Pons (tissue), 1 donor: ENCODE measurements at regions not wholly inside any gene's neighbourhood (a gene's known extent, or its start where the extent isn't known, plus 50 kb on each side); places are given as distances from the start of the nearest gene placed in this dataset.
"Not testable (repeated sequence)": the region's sequence is repeated elsewhere in the genome, so short reads cannot be mapped to it uniquely, and the experiment has no call there.

Source experiments
- DNase-seq: peaks from one replicate; pipeline ENCODE4 v3.0.0-alpha.2; 2016; ENCODE audit warnings: low spot score

DNA sequence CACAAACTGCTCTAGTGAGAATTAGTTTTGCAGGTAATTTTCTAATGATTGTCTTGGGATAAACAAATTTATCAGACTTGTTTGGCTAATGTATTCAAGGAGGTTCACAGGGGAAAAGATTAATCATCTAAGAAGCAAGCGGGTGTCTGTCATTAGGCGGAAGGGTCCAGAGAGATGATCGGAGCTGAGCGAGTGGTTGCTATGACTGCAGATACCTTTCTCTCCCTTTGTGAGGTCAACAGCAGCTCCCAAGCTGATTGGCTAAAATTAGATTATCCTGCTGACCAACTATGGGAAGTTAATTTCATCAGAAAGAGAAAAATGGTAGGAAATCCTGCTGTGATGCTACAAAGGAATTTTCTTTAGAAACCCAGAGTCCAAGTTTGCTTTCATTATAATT lies 276.0 kb downstream of the SOX2 start:
- DNase-seq: no peak

DNA sequence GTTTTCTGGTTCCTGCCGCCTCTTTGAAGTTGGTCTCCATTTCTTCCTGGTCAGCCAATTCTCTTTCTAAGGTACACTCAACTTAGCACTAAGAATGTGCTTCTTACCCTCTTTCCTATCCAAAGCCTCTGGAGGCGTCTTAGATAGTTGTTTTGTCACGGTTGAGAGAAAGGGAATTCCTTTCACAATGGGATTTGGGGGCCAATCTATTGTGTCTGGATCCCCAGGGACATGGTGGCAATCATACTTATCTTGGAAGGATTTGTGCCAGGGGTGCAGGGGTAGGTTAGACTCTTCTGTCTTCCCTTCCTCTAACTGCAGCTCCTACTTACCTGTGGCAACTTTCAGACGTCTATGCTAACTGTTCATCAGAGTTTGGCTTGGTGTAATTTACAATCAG lies 287.1 kb downstream of the SOX2 start:
- no peak for DNase-seq

DNA sequence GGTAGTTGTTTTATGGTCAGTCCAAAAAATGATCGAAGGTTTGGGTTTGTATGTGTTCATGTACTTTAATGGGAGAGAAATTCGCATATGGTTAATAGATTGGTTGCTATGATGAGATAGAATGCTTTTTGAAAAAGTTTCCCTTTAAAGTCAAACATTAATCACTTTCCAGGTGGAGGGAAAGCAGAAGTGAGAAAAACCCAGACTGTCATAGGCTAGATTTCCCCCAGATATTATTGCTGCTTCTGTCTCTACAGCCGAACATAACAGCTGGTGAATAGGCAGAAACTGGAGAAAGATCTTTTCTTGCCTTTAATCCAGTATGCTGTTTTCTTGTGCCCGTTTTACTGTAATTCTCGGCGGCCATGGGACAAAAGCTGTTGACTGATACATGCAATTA lies 287.6 kb downstream of the SOX2 start:
- no peak for DNase-seq

DNA sequence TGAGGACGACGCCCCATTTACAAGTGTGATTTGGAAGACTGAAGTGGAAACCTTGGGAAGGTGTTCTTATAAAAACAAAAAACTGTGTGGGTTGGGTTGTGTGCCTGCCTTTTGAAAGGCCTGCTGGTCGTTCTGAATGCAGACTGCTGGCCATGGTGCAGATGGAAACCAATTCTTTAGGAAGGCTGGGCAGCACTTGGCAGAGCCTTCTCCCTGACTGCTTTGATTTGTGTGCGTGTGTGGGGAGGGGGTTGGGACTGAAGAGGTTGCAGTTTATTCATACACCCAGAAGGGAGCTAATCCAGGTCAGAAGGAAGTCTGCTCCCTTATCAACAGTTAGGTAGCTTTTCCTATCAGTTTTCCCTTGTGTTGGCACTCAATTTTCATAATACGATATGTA lies 288.7 kb downstream of the SOX2 start:
- no peak for DNase-seq

DNA sequence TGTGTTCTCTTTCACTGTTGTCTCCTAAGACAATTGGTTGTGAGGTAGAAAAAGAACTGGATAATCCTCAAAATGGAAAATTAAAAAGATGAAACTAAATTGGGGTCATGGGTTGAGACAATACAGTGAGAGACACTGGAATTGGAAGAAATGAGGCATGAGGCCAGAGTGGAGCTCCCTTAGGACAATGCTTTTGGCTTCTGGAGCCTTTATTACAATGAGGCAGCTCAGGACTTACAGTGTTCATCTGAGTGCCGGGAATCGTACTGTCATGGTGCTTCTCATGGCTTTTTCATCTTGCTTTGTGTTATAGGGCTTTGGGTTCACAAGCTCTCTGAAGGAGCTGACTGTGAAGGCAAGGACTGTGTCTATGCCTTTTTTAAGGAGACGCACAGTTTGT lies 293.5 kb downstream of the SOX2 start:
- no peak for DNase-seq

DNA sequence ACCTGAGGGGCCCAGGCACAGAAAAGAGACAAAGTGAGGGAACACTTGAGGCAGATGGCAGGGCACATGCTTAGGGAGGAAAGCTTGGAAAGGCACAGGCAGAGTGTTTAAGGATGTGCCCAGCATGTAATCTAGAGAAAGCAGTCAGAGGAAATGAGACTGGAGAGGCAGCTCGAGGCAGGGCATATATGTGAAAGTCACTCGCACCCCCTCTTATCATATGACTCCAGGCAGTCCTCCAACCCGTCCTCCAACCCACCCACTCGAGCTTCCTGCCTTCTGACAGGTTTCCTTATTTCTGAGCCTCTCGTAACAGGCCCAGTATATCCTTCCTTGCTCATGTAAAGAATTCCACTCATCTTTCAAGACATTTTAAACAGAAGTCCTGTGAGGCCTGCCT lies 294.0 kb downstream of the SOX2 start:
- no peak for DNase-seq

DNA sequence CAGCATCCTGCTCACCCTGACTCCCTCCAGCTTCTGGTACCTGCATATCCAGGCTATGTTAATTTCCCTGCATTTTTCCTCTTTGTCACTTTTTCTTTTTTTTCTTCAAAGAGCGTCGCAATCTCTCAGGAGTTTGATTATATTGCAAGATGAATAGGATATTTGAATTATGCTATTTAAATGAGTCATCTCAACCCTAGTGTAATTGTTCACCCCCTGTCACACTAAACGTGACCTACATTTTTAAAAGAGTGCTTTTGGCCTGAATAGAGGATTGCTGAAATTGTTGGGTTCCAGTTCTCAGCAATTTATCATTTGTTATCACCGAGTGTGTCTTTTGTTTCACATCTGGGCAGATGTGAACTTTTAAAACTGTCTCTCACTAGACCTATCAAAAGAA lies 294.7 kb downstream of the SOX2 start:
- DNase-seq: no peak

DNA sequence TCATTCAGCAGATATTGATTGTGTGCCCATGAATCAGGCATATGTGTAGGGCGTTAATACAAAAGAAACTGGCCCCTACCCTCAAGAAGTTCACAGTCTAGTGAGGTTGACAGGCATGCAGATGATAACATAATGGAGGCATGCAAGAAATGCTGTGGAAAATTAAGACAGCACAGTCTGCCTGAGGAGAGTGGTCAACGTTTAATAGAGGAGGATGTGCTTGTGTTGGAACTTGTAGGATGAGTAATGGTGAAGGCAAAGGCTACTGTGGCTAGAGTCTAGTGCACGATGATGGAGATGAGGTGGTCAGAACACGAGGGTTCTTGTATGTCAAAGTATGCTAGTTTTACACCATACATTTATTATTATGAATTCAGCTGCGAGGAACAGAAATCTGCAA lies 295.7 kb downstream of the SOX2 start:
- no peak for DNase-seq

DNA sequence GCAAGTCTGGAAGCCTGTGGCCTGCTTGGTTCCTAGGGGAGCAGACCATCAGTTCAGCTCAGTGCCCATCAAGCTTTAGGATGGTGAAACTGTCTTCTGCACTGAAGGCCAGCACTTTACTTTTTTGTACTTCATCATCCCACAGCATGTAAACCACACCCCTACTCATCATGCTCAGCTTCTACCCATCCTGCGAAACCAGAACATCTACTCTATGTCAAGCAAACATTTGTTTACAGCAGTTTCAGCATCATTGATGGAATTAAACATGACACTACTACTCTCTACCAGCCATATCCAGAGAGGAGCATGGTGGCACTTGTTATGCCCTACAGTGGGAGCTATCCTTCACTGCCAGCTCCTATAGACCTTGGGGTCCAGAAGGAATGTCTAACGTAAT lies 306.6 kb downstream of the SOX2 start:
- no peak for DNase-seq

DNA sequence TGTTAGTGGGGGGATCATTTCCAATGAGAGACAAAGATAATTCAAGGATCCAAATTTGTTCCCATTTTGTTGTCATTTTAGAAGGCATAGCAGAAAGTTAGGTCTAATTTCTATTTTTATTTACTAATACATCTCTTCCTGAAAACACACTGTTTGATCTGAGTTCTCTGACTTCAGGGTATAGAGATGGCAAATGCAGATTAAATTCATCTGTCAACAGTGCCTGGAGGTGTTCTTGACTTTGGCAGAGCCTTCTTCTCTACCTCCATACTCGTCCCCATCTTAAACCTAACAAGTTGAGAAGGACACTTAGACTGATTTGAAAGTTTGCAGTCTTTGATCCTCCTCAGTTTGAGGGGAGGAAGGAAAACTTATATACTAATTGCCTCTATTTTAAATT lies 308.2 kb downstream of the SOX2 start:
- DNase-seq: no peak

DNA sequence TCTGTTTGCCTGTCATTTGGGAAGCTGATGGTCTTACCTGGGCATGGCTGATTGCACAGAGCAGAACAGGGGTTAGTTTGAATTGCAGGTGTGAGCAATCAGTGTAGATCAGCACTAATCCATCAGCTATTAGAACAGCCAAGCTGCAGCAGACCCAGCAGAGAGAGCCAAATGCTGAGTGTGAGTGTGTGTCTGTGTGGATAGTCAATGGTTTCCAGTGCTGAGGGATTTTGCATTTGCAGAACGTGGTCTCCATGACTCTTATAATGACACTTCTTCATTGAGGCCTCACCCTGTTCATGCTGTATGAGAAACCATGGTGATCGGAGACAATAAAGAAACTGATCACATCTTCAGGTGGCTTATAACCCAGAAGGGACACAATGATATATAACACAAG lies 312.1 kb downstream of the SOX2 start:
- no peak for DNase-seq

DNA sequence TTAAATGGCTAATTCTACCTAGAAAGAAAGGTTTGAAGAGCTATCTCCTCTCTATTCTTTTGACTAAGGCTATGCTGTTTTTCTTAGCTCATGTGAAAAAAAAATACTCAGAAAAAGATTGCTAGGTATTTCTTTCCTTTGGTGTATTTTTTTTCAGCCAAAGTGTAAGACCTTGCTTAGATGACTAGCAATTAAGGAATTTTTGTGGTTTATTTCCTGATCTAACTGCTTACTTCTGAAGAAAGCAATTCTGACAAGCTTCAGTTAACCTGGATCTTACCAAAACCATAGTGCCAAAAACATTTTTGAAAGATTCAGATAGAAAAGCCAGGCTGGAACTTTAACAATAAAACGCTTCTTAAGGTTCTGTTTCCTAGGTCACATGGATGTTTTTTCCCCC lies 315.6 kb downstream of the SOX2 start:
- no peak for DNase-seq

DNA sequence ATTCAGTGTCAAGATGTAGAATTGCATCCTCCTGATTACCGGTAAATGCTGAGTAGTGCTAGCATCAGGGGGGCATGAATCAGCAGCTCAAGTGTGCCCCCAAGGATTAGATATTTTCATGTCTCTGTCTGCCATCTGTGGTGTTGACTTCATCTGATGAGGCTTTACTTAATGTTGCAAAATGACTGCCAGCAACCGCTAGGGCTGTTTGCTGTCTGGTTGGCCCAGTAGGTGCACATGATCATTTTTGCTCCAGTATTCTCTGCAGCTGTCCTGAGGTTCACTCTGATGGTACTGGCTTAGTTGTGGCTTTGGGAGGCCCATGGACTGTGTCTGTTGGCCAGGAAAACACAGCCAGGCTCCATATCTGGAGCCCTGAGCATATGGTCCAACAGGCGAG lies 316.4 kb downstream of the SOX2 start:
- no peak for DNase-seq

DNA sequence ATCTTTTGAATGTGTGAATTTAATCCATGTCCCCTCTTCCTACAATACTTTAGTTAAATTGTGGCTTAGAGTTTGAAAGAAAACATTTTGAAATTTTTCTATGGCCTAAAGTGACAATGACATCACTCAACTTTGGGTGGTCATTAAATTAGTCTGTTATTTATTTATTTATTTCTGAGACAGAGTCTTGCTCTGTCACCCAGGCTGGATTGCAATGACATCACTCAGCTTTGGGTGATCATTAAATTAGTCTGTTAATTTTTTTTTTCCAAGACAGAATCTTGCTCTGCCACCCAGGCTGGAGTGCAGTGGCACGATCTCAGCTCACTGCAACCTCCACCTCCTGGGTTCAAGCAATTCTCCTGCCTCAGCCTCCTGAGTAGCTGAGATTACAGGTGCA lies 322.5 kb downstream of the SOX2 start:
- not testable (repeated sequence) for DNase-seq

DNA sequence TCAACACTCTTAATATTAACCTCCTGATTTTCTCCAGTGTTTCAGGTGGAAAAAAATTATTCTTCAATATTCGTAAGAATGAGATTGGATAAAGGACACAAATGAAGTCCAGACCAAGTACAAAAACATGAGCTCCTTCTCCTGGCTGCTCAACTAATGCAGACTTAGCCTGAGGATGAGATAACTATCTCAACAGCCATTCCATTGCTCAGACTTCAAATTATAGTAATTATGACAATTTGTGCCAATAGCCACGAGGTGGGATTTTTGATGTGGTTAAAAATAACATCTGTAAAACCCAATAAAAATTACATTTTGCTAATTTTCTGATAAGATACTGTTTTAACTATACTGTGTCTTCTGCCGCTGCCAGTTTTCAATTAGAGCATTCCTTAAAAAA lies 323.6 kb downstream of the SOX2 start:
- DNase-seq: no peak

DNA sequence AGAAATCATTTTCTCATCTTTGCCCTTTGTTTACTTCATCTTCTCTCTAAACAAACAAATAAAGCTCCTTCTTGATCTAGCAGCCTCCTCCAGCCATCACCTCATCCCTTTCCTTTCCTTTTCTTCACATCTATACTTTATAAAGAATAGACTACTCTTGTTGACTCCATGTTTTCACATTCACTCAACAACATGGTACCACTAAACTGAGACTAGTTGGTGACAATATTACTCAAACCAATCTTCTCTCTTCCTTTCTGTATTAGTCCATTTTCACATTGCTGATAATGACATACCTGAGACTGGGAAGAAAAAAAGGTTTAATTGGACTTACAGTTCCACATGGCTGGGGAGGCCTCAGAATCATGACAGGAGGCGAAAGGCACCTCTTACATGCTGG lies 324.7 kb downstream of the SOX2 start:
- DNase-seq: no peak

DNA sequence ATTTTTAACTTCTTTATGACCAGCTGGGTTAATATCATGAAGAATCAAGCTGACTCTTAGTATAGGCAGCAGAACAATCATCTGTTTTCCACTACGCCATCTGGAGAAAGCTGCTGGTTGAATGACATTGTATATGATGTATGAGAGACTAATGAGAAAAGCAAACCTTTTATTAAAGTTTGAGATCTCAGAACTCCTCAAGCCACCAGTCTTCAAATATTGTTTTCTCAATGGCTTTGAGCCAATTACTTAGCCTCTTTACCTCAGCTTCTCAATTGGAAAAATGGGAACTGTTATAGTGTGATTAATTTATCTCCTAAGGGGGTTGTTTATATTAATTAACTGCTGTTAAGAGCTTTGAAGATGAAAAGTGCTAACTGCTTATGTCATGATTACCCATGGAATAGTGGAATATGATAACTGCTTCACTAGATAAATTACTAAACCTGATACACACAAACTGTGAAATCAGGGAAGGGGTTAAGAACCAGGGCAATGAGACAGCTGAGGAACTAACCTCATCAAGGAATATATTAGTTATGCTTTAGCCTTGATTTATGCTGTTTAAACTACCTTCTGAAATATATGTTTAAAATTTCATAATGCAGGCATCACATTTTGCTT lies 330.1 kb downstream of the SOX2 start:
- no peak for DNase-seq

DNA sequence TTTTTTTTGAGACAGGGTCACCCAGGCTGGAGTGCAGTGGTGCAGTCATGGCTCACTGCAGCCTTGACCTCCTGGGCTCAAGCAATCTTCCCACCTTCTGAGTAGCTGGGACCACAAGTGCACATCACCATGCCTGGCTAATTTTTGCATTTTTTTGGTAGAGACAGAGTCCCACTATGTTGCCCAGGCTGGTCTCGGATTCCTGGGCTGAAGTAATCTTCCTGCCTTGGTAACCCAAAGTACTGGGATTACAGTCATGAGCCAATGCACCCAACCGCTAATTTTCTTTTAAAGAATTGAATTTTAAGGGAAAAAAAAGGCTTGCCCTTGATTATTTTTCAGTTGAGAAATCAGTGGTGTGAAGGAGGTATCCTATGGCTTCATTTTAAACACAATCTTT lies 334.0 kb downstream of the SOX2 start:
- no peak for DNase-seq

DNA sequence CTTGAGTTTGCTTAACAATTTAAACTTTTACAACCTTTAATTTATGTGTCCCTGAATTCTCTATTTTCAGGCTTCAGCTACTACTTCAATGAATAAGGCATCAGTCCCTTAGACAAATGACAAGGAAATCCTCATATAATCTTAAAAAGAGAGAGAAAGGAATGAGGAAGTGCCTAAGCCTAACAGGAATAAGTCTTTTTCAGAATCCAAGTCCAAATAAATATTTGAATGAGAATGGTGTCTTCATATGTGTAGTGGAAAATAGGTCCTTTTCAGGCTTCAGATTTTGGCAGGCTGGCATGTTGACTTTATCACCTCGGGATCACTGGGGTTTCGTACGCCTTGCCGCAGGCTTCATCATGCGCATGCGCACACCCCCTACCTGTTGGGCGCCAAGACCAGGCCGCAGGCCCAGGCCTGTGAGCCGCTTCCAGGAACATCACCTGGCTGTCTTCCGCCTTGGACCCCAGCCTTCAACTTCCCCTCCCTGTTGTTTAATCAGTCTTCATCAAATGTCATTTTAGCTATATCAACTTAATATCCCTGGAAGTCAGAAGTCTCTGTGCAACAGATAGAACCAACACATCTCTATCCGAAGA lies 334.5 kb downstream of the SOX2 start:
- no peak for DNase-seq

DNA sequence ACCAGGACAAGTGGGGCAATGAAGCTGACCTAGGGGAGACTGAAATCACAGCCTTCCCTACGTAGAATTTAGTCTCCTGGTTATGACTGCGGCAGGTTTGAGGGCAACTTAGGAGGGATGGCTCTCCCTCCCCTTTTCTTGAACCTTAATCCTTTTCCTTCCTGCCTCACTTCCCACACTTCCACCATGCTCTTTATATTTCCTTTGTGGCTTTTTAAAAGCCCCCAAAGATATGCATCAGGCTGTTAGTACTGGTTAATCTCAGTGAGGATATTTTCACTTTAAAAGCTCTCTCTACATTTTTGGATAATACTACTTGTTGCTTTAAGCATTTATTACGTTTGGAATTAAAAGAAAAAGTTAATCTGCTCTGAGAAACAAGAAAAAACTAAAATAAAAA lies 339.2 kb downstream of the SOX2 start:
- DNase-seq: no peak

DNA sequence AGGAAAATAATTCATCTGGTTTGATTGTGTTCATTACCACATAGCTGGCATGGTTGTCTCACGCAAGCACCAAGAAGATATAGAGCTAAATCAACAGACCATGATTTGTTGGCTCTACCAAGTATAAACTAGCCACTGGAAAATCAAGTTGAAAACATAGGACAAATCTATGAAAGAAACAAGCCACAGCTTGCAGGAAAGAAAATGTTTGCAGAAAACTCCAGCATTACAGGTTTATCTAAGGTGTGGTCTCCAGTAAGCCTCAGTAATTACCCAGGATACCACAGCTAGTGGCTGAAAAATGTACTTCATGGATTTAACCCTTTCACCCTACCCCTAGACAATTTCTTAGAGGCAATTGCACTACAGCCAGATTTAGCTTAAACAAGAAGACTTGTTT lies 340.6 kb downstream of the SOX2 start:
- no peak for DNase-seq

DNA sequence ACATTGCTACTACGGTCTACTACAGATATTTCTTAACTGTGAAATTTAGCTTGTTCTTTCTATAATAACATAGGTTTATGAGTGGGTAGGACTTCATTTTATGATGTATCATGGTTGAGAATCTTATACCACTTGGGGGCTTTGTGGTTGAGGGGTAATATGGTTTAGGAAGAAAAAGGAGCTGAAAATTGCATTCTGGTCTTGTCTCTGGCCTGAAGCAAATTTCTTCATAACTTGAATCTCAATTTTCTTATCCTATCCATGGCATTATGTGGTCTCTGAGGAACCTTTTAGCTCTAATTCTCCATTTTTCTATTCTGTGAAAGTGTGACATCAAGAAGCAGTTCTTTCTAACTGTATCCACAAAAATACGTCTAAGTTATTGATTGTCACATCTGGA lies 341.0 kb downstream of the SOX2 start:
- DNase-seq: no peak

DNA sequence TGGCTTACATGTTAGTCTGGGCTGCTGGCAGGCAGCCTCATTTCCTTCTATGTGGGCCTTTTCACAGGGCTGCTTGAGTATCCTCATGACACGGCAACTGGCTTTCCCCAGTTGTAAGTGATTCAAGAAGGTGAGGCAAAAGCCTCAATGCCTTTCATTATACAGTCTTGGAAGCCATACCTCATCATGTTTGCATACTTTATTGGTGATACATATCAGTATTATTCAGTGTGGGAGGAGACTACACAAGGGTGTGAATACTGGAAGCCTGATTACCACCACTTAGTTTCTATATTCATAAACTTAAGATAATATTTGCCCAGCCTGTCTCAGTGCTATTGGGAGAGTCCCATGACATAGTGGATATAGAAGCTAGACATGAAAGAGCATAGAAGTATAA lies 346.8 kb downstream of the SOX2 start:
- DNase-seq: no peak

DNA sequence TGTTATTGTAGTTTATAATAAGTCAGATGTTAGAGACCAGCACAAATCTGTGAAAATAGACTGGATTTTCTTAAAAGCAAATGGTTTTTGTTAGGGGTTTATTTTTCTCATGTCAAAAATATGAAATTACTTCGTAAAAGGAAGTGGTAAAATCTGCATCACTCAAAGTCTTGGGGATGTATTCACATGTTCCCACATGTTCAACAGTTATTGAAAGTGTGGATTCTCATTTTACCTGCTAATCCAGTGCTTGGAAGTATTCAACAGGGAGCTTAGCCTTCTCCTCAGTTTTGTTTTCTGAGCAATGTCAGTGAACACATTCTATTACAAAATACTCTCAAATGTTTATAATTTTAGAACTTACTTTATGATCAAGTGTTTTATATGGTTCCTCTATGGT lies 352.0 kb downstream of the SOX2 start:
- DNase-seq: no peak

DNA sequence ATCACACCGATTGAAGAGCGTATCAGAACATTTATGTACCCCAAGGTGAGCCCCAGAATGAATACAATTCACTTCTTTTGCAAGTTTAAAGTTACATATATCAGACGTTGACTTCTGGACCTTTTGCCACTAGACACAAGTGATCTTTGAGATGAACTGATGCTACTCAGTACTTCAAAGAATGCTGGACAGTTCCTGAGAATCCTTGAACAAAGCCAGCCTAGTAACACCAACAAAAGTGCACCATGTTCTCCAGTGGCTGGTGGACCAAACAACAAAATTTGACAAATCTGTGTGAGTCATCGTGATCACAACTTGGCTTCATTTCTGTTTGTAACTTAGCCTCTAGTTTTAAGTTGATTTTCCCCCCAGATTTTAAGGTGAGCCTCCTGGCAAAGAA lies 355.7 kb downstream of the SOX2 start:
- no peak for DNase-seq
